GM08714 (cell line): ENCODE measurements at regions not wholly inside any gene's neighbourhood (a gene's known extent, or its start where the extent isn't known, plus 50 kb on each side); places are given as distances from the start of the nearest gene placed in this dataset.

Source experiments
- H3K4me3 ChIP-seq: fragments of 200-500 bp; sonication (Bioruptor generic); 2 replicates; pipeline ENCODE4 v1.5.1; 2014; ENCODE audit warnings: mild to moderate bottlenecking, low read length, inconsistent platforms
- ZNF274 ChIP-seq: IDR thresholded peaks from 2 replicates; pipeline ENCODE4 v1.6.1; 2012; ENCODE audit warnings: mild to moderate bottlenecking, low read depth, low read length

GRCh38 chr1:172895761-172896160, 155.0 kb downstream of the TNFSF18 start:
- no peak for TF ChIP-seq ZNF274
- H3K4me3 ChIP-seq: no peak overlapping the region

- TF ChIP-seq ZNF274: no peak
- no peak overlapping the region for H3K4me3 ChIP-seq
These were observed 153.0 kb downstream of the TNFSF18 start for GRCh38 chr1:172897738-172898137.

DNA sequence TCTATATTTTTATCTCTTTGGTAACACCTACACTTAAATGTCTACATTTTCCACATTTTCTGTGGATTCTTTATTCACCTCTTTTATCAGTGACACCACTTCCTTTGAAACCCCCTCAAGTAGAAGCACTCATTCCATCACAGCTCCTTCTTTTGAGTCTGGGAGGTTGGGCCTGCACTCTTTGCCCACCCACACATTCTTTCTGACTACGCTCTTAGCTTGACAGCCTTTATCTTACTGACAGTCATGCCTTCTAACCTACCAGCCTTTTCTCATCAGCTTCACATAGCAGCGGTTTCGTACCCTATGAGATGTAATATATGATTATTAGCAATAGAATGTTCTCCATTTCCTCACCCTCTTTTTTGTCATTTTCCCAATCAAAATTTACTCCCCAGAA, 151.9 kb downstream of the TNFSF18 start:
- no peak overlapping the region for H3K4me3 ChIP-seq
- no peak for TF ChIP-seq ZNF274

- H3K4me3 ChIP-seq: no peak overlapping the region
- no peak for TF ChIP-seq ZNF274
These were observed 150.3 kb downstream of the TNFSF18 start for GRCh38 chr1:172900376-172900997.

GRCh38 chr1:172902200-172902599, 148.5 kb downstream of the TNFSF18 start:
- TF ChIP-seq ZNF274: no peak
- H3K4me3 ChIP-seq: no peak overlapping the region

GRCh38 chr1:172902861-172903381, 147.8 kb downstream of the TNFSF18 start:
- TF ChIP-seq ZNF274: no peak
- H3K4me3 ChIP-seq: no peak overlapping the region

DNA sequence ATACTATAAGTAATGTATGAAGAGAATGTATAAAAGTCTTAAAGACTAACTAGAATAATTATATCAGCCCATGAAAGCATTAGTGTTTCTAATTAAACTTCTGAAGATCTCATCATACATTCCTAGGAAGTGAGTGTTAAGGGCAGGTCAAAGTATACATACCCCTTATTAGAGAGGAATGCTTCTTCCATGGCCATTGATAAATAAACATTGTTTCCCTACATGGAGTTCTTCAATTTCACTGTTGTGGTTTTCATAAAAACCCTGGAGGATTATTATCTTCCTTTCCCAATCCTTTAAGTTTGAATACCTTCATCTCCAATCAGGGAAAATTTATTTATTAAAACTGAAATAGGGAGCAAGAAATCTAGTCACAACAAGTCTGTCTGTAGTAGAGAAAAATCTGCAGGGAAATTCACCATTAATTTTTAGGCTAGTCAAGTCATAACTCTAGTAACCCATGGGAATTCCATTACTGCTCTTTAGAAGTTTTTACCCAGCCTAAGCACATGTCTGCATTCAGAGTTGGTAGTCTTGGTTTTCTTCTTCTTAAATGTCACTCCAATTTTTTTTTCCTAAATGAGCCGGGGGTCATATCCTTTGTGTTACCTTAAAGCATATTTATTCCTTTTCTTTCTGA, 147.0 kb downstream of the TNFSF18 start:
- H3K4me3 ChIP-seq: no peak overlapping the region
- TF ChIP-seq ZNF274: no peak

DNA sequence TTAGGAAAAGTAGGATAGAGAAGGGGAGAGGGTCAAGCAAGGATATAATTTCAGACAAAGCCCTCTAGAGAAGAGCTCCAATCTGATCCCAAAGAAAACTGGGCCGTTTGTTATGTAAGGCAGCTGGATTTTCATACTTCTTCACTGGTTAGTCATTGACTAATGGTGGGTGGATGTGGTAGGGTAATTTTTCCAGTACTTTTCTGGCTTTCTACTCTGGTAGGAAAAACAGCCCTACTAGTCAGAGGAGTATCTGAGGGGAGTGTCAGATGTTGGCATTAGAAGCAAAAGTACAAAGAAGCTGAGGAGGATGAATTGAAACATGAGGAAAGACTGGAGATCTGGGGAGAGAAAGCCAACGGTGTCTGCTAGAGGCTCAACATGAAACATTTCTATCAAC, 145.3 kb downstream of the TNFSF18 start:
- no peak for TF ChIP-seq ZNF274
- H3K4me3 ChIP-seq: no peak overlapping the region

DNA sequence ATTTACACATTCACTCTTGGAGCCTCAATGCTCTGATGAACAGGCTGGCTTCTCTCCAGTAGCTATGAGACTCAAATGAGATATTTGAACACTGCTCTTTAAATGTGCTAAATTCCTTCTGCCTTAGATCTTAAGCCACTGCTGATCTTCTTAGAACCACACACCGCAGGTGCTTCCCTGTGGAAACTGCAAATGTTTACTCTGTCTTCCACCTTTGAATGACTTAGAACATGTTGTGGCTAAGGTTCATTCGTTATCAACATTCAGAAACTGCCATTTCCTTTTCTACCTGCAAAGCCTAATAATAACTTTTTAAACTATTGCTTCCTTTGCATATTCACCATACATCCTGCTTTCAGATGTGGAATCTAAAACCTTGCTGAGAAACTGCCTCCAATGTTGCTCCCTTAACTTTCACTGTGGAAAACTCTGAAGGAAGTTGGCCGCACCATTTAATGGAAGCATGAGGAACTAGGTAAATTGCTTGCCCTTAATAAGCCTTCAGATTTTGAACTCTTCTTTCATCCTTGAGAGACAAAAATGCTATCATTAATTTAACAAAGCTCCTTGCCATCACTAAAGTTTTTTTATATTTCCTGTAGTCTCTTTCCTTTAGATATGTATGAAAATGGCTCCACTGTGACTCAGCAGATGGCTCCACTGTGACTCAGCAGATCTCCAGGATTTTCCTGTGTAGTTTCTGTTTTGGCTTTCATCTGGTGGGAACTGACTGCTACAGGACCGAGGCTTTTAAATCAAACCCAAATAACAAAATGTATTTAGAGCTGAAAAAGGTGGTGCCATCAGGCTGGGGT, 143.8 kb downstream of the TNFSF18 start:
- TF ChIP-seq ZNF274: no peak
- H3K4me3 ChIP-seq: no peak overlapping the region

GRCh38 chr1:172907834-172908326, 142.9 kb downstream of the TNFSF18 start:
- no peak overlapping the region for H3K4me3 ChIP-seq
- no peak for TF ChIP-seq ZNF274

DNA sequence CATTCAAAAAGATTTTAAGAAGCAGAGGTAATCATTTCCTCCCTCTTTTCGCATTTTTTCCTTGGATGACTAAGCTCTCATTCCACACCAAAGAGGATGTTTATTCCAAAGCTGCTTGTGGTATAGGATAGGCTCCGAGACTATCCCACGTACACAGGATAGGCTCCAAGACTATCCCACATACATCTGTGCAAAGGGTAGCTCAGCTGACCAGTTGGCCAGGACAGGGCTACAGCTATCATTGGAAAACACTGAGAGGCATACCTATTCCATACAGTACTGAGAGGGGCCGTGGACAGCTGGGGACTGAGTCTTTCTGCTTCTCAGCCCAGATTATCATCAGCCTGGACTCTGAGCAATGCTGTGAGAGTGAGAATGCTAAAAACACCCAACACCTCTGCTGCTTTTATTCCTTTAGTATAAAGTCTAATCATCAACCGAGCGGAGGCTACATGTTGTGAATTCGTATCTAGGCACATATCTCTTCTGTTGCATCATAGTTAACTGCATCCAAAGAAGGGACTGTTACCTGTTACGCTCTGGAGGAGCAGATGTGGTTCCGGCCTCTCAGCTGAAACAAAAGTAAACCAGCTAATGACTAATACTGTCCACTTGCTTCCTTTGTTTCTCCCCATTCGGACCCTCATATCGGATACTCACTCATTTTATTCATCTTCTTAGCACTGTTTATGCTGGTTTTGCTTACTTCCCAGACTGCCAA, 141.0 kb downstream of the TNFSF18 start:
- H3K4me3 ChIP-seq: no peak overlapping the region
- TF ChIP-seq ZNF274: no peak

GRCh38 chr1:172912765-172913260, 137.9 kb downstream of the TNFSF18 start:
- H3K4me3 ChIP-seq: no peak overlapping the region
- no peak for TF ChIP-seq ZNF274

GRCh38 chr1:172914501-172915144, 136.1 kb downstream of the TNFSF18 start:
- no peak overlapping the region for H3K4me3 ChIP-seq
- no peak for TF ChIP-seq ZNF274
